ENCODE measurements at regions not wholly inside any gene's neighbourhood (a gene's known extent, or its start where the extent isn't known, plus 50 kb on each side); places are given as distances from the start of the nearest gene placed in this dataset.
"Not testable (repeated sequence)": the region's sequence is repeated elsewhere in the genome, so short reads cannot be mapped to it uniquely, and the experiment has no call there.

DNA sequence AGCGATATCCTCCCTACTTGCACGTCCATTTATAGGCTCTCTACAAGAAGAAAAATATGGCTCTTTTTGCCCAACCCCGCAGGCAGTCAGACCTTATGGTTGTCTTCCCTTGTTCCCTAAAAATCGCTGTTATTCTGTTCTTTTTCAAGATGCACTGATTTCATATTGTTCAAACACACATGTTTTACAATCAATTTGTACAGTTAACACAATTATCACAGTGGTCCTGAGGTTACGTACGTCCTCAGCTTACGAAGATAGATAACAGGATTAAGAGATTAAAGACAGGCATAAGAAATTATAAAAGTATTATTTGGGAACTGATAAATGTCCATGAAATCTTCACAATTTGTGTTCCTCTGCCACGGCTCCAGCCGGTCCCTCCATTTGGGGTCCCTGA is 468.9 kb upstream of the PIK3R1 start:
- not testable (repeated sequence) for TF ChIP-seq CTCF, POLR2A (IDR thresholded peaks at IDR 0.05)

All from Peyer's patch (tissue), 4 donors.